ENCODE measurements at regions not wholly inside any gene's neighbourhood (a gene's known extent, or its start where the extent isn't known, plus 50 kb on each side); places are given as distances from the start of the nearest gene placed in this dataset.

DNA sequence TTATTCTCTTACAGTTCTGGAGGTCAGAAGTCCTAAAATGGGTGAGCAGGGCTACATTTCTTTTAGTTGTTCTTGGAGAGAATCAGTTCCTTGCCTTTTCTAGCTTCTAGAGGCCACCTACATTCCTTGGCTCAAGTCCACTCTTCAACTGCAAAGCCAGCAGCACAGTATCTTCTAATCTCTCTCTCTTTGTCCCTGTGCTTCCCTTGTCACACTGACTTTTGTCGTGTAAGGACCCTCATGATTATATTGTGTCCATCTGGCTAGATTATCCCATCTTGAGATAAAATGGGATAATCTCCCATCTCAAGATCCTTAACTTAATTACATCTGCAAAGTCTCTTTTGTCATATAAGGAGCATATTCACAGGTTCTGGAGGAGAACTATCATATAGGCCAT is 359.0 kb downstream of the ADRA2A start:
- no peak for DNase-seq (ENCODE audit: extremely low read depth, low read depth)

DNA sequence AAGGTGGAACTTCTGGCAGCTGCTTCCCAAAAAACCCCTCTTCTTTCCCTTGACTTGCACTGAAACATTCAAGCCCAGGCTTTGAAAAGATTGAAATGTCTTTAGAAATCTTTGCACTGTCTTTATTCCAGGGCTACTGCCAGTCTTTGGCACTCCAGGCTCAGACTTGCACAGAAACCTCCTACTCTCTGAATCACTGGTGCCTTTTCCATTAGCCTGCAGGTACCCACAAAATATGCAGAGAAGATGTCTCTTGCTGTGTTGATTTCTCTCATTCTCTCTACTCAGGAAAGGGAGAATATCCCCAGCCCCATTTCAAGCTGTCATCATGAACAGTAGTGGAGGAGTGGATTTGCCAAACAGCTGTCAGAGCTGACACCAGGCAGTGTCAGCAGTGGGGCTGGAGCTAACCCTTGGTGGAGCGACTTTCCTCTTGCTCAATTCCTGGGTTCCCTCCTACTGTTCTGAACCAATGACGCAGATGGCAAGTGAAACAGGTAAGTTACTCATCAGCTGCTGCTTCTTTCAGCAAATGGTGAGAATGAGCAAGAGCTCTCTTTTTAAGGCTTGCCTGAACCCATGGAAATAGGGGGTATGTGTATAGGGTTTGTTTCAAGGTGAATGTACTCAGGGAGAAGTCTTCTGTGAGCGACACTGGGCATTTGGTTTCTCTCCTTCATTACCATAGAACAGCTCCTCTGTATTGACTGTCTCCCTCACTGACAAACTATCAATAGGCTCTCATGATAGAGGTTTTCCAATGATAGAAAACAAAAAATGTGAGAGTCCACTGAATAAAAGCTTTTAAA is 362.4 kb downstream of the ADRA2A start:
- DNase-seq (ENCODE audit: extremely low read depth, low read depth) = no peak

DNA sequence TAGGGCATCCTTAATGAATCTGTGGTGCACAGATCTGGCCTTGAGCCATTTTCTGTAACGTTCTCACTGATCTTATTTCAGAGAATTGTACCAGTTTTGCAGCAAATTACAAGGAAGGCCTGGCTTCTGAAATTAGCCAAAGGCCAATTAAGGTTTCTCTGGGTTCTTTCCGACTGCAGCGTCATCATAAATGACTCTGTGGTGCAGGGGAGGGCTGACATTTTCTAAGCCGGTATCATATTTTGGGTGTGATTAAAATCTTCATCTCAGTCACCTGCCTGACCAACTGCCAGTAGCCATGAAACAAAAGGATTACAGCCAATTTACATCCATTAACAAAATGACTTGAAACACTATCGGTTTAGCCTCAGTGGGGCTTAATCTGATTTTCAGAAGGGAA is 363.7 kb downstream of the ADRA2A start:
- no peak for DNase-seq (ENCODE audit: extremely low read depth, low read depth)

DNA sequence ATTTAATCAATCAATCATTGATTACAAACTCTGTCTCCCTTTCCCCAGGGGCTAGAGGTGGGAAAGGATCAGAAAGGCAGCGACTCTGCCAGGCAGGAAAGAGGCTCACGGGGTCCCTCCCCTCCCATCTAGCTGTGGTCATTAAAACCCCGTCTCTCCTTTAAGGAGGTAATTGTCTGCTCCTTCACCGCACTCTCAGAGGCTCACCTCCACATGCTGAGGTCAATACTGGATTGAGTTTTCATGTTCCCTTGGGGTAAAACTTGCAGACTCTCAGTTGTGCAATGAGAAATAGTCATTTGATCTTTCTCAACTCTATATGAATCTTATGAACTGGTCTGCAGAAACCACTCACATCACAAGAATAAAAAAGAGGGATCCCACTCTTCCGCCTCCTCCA is 368.8 kb downstream of the ADRA2A start:
- DNase-seq (ENCODE audit: extremely low read depth, low read depth) = no peak

DNA sequence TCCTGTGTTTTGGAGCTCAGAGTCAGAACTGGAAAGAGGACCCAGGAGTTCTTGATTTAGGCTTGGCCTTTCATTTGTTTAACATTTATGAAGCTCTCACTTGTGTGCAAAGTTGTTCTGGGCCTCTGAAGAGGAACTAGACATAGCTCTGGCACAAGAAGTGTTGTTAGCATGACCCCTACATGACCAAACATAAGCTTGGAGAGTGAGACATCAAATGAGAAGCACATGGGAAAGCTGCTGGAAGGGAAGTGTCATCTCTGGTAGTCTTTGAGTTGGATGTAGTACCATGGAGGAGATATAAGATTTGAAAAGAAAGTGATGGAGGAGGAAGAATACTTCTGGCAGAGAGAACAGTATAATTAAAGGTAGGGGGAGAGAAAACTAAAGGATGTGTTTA is 370.1 kb downstream of the ADRA2A start:
- DNase-seq (ENCODE audit: extremely low read depth, low read depth) = no peak

DNA sequence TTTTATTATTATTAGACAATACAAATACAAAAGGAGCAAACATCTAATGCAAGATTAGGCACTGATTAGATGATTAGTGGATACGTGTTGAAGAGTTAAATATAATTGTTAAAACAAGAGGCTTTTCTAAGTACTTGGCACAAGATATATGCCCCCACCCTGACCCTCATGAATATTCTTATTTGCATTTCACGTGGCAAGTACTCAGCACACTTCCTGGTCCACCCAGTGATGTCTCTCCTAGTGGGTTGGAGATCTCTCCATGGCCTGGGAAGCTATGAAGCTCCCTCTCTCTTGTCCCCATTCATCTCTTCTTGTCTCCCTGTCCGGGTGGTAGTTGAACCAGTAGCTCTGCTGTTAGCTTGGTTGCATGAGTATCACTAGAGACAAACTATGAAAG is 375.3 kb downstream of the ADRA2A start:
- DNase-seq (ENCODE audit: extremely low read depth, low read depth) = no peak

DNA sequence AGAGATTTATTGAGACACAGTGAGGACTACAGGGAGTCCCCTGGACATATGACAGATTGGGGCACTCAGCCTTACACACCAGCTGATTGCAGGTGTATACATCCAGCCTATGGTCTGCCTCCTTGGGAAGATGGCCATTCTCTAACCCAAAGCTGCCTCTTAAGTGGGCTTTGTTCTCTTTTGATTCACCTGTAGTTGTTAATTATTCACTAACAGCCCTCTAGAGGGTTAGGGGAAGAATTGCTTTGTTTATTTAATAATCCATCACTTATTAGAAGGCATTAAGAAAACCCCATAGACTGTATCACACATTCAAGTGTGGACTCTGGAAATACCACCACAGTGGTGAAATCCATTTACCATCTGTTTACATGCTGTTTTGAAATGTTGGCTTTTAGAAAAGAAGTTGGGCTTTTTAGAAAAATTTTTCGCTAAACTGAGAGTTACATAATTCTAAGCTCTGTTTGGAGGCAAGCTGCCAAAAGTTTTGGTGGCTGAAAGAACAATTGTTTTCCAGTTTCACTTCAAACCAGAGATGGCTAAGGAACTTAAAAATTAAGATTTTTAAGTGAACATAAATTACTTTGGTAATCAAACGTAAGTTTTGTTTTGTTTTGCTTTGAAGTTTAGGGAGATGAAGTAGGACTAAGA is 379.1 kb downstream of the ADRA2A start:
- DNase-seq (ENCODE audit: extremely low read depth, low read depth) = no peak

DNA sequence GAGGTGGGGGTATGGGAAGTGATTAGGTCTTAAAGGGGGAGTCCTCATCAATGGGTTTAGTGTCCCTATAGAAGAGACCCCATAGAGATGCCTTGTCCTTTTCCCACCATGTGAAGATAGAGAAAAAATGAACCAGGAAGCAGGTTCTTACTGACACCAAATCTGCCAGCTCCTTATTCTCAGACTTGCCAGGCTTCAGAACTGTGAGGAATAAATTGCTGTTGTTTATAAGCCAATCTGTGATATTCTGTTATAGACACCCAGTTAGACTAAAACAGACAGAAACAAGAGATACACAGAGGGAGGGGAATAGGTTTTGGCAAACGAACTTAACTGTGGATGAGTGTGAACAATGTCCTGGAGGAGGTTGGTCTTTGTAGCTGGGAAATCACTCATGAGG is 381.4 kb downstream of the ADRA2A start:
- DNase-seq (ENCODE audit: extremely low read depth, low read depth) = no peak

DNA sequence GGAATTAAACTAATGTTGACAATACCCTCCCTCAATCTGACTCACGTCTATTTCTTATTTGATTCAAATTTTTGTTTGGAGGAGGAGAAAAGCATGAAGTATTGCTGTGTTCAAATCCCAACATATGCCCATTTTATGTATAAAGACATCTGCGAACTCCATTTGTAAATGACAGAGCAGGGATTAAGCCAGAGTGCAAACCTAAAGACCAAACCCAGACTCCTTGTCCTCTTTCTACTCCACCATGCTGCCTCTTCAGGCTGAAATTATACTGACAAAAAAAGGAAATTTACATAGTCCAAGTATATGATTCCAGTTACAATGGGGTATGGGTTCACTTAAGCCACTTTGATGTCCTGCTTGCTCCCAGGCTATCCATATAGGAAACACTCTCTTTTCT is 383.1 kb downstream of the ADRA2A start:
- no peak for DNase-seq (ENCODE audit: extremely low read depth, low read depth)

DNA sequence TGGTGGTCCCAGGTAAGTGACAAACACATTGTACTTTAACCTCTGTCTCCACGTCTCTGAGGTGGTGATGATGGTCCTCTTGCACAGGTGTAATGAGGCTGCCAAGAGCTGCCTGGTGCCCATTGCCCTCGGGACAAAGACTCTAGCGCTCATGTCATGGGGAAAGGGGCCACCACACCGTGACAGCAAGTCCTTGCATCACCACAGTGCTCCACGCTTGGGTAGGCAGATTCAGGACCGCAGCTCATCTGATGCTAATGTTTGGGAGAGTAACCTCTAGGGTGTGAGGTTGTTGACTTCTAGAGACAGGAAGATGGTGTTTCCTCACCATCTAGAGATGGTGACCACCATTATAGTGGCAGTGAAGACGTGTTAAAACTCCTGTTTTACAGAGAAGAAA is 395.6 kb downstream of the ADRA2A start:
- DNase-seq (ENCODE audit: extremely low read depth, low read depth) = no peak

DNA sequence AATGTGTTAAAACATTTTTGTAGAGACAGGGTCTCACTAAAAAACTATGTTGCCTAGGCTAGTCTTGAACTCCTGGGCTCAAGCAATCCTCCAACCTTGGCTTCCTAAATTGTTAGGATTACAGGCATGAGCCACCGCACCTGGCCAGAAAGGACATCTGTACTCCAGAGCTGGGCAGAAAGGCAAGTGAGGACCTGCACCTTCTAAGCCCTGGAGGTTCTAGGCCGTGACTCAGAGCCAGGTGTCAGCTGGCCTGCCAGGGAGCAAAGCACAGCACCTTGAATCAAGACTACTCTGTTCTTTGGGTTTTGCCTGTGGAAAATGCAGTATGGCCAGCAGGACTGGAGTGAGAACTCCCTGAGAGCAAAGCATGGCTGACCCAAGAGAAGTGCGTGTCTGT is 396.5 kb downstream of the ADRA2A start:
- DNase-seq (ENCODE audit: extremely low read depth, low read depth) = no peak

DNA sequence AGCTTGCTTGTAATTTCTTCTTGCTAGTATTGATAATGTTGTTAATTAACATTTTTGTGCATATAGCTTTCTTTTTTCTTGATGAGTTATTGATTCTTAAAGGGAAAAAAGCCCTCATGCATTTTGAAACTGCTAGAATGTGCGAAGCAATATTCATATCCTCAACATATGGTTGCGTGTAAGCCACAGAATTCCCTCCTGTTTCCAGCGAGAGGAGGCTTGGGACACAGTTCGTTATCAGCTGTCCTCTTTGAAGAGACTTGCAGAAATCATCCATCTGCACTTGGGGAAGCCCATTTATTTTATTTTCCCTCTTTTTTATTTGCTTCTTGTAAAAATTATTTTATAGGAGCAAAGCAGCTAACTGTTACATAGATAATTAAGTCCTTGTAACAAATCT is 398.0 kb downstream of the ADRA2A start:
- DNase-seq (ENCODE audit: extremely low read depth, low read depth) = no peak

DNA sequence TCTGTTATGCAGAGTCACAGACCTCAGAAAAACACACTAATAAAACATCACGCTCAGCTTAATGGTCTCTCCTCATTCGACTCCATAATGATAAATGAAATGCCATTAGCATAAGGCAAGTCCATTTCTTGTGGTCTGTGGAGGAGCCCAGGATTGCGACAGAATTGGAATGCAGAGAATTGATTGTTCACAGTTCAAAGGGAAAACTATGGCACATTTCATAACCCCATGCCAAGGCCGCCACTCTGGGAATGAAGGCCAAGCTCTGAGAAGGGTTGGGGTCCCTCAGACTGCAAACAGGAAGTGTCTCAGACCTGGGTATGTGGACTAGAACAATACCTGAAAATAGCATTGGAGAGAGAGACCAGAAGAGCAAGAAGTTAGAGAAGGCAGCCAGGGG is 398.9 kb downstream of the ADRA2A start:
- DNase-seq (ENCODE audit: extremely low read depth, low read depth) = no peak

DNA sequence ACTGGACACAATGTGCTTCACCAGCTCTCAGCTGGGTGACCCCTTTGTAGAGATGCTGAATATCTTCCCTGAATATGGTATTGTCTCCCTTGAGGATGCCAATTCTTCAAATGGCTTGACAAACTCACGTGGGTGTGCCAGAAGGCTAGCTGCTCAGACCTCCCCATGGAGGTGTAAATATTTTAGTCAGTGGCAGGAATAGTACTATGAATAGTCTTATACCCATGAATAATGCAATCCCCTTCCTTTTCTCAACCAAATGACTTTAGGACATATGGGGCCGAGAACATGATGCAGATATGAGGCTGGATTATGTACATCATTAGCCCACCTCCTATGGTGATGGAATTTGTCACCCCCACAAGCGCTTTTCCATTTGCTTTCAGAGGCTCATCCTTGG is 401.8 kb downstream of the ADRA2A start:
- DNase-seq (ENCODE audit: extremely low read depth, low read depth) = no peak

DNA sequence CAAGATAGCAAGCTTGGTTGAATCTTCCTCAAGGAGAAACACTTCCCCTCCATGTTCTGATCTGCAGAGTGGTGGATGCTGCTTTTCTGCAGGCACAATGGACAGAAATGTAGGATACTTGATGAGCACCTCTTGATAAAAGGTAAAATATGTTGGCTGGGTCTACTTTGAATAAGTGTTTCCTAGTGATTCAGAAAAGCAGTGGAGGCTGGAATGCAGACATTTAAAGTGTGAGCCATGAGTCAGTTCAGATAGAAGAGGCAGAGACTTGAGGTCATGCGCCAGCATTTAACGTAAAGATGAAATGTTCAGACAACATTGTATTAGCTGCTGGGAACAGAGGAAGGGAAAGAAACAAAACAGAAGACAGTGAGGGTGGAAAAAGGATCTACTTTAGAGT is 403.1 kb downstream of the ADRA2A start:
- no peak for DNase-seq (ENCODE audit: extremely low read depth, low read depth)

DNA sequence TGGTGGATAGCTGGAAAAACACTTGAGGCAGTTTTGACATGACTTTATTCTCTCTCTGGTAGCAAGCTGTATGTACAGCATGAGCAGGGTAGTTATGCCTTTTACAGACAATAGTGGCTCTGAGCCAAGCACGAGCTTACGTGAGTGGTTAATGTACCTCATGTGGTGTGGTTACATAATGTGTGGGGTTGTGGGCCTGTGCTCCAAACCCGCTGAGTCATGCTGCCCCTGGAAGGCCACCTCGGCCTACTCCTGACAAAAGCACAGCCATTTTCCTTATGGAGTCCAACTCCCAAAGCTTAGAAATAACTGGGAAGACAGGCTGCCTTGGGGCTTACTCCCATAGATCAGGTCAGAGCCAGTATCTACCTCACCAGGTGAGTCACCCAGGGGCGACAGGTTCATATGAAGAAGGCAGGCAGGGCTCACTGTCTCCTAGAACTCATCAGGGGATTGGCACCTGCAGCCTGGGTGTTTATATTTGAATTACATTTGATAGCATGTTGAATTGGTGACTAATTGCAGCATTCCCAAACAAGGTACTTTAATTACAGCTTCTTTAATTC is 404.5 kb downstream of the ADRA2A start:
- DNase-seq (ENCODE audit: extremely low read depth, low read depth) = no peak

DNA sequence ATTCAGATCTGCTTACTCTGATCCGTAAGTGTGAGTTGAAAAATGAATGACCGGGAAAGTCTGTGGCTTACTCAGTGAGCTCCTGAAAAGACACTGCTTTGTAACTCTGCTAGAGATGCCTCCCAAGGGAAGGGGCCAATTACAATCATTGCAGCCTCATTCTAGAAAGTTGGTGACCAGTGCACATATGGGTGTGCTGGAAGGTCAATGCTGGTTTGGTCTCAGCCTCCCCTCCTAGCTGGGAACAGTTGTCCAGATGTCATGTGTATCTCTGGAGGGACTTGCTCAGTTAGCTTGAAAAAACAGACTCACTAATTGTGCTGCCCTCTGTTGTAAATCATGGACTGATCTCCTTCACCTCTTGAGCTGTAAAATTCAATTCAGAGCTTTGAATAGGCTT is 405.0 kb downstream of the ADRA2A start:
- DNase-seq (ENCODE audit: extremely low read depth, low read depth) = no peak

DNA sequence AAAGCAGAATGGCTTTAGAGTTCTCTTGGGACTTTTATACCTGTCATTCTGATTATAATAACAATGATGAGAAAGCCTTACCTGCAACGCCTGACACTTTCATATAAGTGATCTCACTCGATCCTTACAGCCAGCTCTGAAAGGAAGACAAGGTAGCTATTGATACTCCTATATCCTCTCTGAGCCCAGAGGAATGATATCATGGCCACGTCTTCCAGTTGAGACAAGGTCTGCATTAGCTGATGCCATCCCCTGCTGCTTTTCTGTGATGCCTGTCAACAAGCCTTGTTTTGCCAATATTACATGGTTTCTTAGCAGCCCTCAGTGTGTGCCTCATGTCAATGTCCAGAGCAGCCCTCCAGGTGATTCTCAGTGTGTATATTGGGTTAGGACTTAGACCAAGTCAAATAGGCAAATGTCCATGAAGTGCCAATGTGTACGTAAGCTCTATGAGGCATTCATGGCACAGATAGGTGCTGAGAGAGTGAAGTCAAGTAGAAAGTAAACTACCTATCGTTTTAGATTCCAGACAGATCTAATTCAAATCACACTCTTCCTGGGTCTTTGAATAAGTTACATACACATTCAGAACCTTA is 405.9 kb downstream of the ADRA2A start:
- DNase-seq (ENCODE audit: extremely low read depth, low read depth) = no peak

DNA sequence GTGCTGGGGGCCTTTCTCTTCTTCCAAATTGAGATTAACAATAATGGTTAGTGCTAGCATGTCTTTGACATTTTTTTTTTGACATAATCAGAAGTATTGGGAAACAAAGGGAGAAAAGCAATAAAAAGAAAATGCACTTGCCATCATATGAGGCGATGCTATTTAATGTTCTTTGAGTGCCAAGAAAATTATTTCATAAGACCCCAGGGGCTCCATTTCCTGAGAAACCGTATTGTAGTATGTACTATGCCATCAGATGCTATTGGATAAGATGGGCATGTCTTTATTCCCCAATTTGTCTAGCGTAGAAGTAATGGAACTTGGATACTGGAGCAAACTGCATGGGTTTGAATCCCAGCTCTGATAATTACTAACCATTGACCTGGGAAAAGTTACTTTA is 408.9 kb downstream of the ADRA2A start:
- DNase-seq (ENCODE audit: extremely low read depth, low read depth) = no peak

DNA sequence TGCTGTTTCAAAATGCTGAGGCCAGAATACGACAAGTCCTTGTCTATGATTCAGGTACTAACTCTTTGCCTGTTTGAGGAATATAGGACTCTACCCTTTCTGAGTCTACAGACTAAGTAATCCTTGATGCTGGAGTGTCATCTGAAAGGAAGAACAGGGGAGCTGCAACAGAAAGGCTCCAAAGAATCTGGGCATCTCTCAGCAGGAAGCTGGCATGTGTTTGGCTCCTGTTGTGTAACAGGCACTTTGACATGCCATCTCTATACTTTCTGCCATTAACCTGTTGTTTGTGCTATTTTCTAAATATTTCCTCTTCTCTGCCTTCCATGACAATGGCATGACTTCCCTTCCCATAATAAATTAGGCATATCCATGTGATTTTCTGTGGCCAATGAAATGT is 409.5 kb downstream of the ADRA2A start:
- DNase-seq (ENCODE audit: extremely low read depth, low read depth) = no peak

DNA sequence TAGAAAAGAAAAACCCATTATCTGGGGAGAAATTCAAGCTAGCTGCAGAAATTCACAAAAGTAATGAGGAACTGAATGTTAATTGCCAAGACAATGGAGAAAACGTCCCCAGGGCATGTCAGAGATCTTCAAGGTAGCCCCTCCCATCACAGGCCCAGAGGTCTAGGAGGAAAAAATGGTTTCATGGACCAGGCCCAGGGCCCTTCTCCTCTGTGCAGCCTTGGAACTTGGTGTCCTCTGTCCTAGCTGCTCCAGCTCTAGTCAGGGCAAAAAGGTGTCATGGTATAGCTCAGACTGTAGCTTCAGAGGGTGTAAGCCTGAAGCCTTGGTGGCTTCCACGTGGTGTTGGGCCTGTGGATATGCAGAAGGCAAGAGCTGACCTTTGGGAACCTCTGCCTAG is 411.8 kb downstream of the ADRA2A start:
- no peak for DNase-seq (ENCODE audit: extremely low read depth, low read depth)

DNA sequence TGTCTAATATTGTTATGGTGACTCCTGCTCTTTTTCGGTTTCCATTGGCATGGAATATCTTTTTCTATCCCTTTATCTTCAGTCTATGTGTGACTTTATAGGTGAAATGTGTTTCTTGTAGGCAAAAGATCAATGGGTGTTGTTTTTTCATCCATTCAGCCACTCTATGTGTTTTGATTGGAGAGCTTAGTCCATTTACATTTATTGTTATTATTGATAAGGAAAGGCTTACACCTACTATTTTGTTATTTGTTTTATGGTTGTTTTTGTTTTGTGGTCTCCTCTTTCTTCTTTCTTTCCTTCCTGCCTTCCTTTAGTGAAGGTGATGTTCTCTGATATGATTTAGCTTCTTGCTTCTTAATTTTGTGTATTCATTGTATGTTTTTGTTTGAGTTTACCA is 414.3 kb downstream of the ADRA2A start:
- no peak for DNase-seq (ENCODE audit: extremely low read depth, low read depth)
